Panc1 (cell line): ENCODE measurements at regions not wholly inside any gene's neighbourhood (a gene's known extent, or its start where the extent isn't known, plus 50 kb on each side); places are given as distances from the start of the nearest gene placed in this dataset.

Source experiments
- ATAC-seq: fragments of 200-7000 bp; cut with Tn5 transposase; 2 replicates; pipeline ENCODE4 v1.9.1; 2020; ENCODE audit warnings: mild to moderate bottlenecking, moderate library complexity
- BruUV-seq: library from RNA; stranded (reverse); fragments of 400-500 nt; replicated peaks from 2 replicates; lab custom pipeline; 2021; lab: Mats Ljungman, UMichigan
- CTCF ChIA-PET: fragments of 300-600 bp; sonication (Branson Sonifier 250); formaldehyde crosslinking; loops from one replicate; lab custom pipeline; 2022; ENCODE audit warnings: antibody characterized with exemption; lab: Charles Lee
- POLR2A ChIA-PET: fragments of 300-600 bp; sonication (Branson Sonifier 250); formaldehyde crosslinking; loops from one replicate; lab custom pipeline; 2022; ENCODE audit warnings: antibody characterized with exemption; lab: Charles Lee
- DNase-seq: peaks from one replicate; pipeline ENCODE4 v3.0.0-alpha.2; 2010; ENCODE audit warnings: low read depth, low spot score
- H3K27ac ChIP-seq: 2 replicates; pipeline ENCODE4 v1.5.1; 2011; ENCODE audit warnings: mild to moderate bottlenecking, low read length, inconsistent platforms
- H3K27me3 ChIP-seq: fragments of 200-500 bp; sonication (Bioruptor generic); 2 replicates; pipeline ENCODE4 v1.6.0; 2014; ENCODE audit warnings: low read length, inconsistent platforms; ENCODE audit not compliant: control insufficient read depth, insufficient read depth
- H3K36me3 ChIP-seq: fragments of 200-500 bp; sonication (Bioruptor generic); 2 replicates; pipeline ENCODE4 v1.5.1; 2014; ENCODE audit warnings: inconsistent platforms, mild to moderate bottlenecking, low read length, moderate library complexity; ENCODE audit not compliant: control insufficient read depth, insufficient read depth
- H3K4me1 ChIP-seq: 2 replicates; pipeline ENCODE4 v1.5.1; 2011; ENCODE audit warnings: inconsistent platforms, mild to moderate bottlenecking, low read length, moderate library complexity; ENCODE audit not compliant: control insufficient read depth, insufficient read depth
- H3K4me3 ChIP-seq, 2 experiments: 2 replicates each; pipeline ENCODE4 v1.5.1; 2011 to 2012; ENCODE audit warnings: low read depth in 2 of 2, low read length in 2 of 2, mild to moderate bottlenecking in 2 of 2, inconsistent platforms in 1 of 2, moderate library complexity in 1 of 2
- H3K9me3 ChIP-seq: fragments of 200-500 bp; sonication (Bioruptor generic); 2 replicates; pipeline ENCODE4 v1.5.1; 2014; ENCODE audit warnings: low read depth, mild to moderate bottlenecking, inconsistent platforms, low read length, moderate library complexity; ENCODE audit not compliant: control insufficient read depth, insufficient read depth
- POLR2AphosphoS5 ChIP-seq: IDR thresholded peaks from 2 replicates; pipeline ENCODE4 v1.6.1; 2012; ENCODE audit warnings: mild to moderate bottlenecking, low read depth, low read length, moderate library complexity
- SIN3A ChIP-seq: IDR thresholded peaks from 2 replicates; pipeline ENCODE4 v1.6.1; 2012; ENCODE audit warnings: low read depth, mild to moderate bottlenecking, low read length, moderate library complexity, borderline replicate concordance; ENCODE audit not compliant: insufficient read depth
- TCF7L2 ChIP-seq: IDR thresholded peaks from 2 replicates; pipeline ENCODE4 v1.6.1; 2011; ENCODE audit warnings: mild to moderate bottlenecking, low read depth, low read length, inconsistent platforms
- in situ Hi-C: cut with HindIII; loops from 2 replicates; pipeline ENCODE4 v1.10.0; 2016; ENCODE audit warnings: low sequenced_read_pairs, low pct_unique_long_range_greater_than_20kb
- intact Hi-C: fragments of 100-400 bp; cut with micrococcal nuclease; formaldehyde crosslinking; loops from one replicate; pipeline ENCODE4 v1.10.0; 2022; ENCODE audit not compliant: unreplicated experiment
- TF ChIP-seq, protein P1 (sequence below): fragments of 450-650 bp; IDR thresholded peaks from 2 replicates; pipeline ENCODE4 v1.5.1; 2017; ENCODE audit warnings: mild to moderate bottlenecking
- TF ChIP-seq, protein P2 (sequence below), 2 experiments: IDR thresholded peaks; 2 replicates each; pipeline ENCODE4 v1.6.1; 2011 to 2012; ENCODE audit warnings: low read depth in 2 of 2, control low read depth in 1 of 2, low read length in 1 of 2, mild to moderate bottlenecking in 1 of 2, moderate library complexity in 1 of 2; ENCODE audit not compliant: insufficient read depth in 1 of 2

DNA sequence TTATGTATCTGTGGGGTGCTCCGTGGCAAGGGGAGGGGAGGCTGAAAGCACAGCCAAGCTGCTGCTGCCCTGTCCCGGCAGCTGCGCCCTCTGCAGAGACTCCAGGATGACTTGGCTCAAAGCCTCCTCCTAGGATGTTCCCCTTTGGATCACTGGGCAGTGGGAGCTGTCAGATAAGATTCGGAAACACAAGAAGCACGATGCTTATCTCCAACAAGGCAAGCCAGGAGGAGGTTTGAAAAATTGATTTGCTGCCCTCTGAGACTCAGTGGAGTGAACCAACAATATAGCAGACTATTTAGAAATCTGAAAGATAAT is 776.4 kb downstream of the C6orf118 start:
- ChIA-PET POLR2A (no interaction called here), CTCF (no interaction called here)
- Histone ChIP-seq H3K4me1 (no peaks in the 10 kb centered on the region), H3K36me3 (no peaks in the 10 kb centered on the region), H3K4me3 (no peak overlapping the region), H3K9me3 (no peaks in the 10 kb centered on the region), H3K27ac (no peak overlapping the region), H3K27me3 (no peaks in the 10 kb centered on the region)
- intact Hi-C loops (no loop called here), in situ Hi-C loops (no loop called here)
- TF ChIP-seq POLR2AphosphoS5, result no peak
- TF ChIP-seq, protein P1, sequence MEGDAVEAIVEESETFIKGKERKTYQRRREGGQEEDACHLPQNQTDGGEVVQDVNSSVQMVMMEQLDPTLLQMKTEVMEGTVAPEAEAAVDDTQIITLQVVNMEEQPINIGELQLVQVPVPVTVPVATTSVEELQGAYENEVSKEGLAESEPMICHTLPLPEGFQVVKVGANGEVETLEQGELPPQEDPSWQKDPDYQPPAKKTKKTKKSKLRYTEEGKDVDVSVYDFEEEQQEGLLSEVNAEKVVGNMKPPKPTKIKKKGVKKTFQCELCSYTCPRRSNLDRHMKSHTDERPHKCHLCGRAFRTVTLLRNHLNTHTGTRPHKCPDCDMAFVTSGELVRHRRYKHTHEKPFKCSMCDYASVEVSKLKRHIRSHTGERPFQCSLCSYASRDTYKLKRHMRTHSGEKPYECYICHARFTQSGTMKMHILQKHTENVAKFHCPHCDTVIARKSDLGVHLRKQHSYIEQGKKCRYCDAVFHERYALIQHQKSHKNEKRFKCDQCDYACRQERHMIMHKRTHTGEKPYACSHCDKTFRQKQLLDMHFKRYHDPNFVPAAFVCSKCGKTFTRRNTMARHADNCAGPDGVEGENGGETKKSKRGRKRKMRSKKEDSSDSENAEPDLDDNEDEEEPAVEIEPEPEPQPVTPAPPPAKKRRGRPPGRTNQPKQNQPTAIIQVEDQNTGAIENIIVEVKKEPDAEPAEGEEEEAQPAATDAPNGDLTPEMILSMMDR, result no peak
- TF ChIP-seq SIN3A, result no peak
- TF ChIP-seq TCF7L2, result no peak
- TF ChIP-seq, protein P2, sequence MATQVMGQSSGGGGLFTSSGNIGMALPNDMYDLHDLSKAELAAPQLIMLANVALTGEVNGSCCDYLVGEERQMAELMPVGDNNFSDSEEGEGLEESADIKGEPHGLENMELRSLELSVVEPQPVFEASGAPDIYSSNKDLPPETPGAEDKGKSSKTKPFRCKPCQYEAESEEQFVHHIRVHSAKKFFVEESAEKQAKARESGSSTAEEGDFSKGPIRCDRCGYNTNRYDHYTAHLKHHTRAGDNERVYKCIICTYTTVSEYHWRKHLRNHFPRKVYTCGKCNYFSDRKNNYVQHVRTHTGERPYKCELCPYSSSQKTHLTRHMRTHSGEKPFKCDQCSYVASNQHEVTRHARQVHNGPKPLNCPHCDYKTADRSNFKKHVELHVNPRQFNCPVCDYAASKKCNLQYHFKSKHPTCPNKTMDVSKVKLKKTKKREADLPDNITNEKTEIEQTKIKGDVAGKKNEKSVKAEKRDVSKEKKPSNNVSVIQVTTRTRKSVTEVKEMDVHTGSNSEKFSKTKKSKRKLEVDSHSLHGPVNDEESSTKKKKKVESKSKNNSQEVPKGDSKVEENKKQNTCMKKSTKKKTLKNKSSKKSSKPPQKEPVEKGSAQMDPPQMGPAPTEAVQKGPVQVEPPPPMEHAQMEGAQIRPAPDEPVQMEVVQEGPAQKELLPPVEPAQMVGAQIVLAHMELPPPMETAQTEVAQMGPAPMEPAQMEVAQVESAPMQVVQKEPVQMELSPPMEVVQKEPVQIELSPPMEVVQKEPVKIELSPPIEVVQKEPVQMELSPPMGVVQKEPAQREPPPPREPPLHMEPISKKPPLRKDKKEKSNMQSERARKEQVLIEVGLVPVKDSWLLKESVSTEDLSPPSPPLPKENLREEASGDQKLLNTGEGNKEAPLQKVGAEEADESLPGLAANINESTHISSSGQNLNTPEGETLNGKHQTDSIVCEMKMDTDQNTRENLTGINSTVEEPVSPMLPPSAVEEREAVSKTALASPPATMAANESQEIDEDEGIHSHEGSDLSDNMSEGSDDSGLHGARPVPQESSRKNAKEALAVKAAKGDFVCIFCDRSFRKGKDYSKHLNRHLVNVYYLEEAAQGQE (IDR thresholded peaks at IDR 0.05; ENCODE audit: insufficient read depth in 1 of 2, low read depth in 2 of 2, low read length in 1 of 2), result no peak
- no peak for DNase-seq
- no peak for ATAC-seq
- BruUV-seq, result no TSS peak

DNA sequence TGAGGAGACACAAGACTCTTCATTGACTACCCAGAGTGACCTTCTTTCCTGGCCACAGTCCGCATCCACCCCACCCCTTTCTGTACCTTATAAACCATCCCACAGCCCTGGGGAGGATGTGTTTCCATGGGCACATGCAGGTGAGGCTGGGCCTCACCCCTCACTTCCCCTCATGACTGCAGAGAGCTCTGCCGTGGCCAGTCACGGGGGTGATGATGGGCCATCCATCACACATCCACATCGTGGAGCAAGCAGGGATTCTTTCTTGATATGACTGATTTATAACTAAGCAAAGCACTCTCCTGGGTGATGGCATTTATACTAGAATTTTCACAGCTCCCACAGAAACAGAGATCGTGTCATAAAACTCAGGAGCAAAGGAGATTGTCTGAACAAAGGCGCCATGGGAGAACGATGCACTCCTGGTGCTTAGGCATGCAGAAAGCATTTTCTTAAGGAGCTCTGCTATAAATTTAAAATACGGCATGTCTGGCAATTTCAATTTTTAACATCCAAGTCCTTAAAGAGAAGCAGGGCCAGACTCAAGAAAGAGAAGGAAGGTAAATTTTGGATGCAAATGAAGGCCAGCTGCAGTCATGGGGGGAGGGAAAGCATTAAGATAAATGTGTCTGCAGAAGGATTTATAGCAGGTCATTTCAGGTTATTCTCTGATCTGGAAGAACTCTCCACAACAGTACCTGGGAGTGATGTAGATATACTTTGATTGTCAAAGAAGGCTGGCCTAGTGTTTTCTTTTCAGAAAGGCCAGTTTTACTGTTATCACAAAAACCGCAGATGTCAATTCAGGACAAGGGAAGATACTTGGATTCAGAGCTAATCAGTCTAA is 777.0 kb downstream of the C6orf118 start:
- no peaks in the 10 kb centered on the region for H3K9me3 ChIP-seq
- in situ Hi-C loops (no loop called here), intact Hi-C loops (no loop called here)
- H3K27ac ChIP-seq, result no peak overlapping the region
- no peaks in the 10 kb centered on the region for H3K4me1 ChIP-seq
- POLR2A ChIA-PET, result no interaction called here
- ATAC-seq (no peak), DNase-seq (no peak)
- TF ChIP-seq, protein P1, result no peak
- TF ChIP-seq TCF7L2 (no peak), SIN3A (no peak), POLR2AphosphoS5 (no peak)
- TF ChIP-seq, protein P2 (IDR thresholded peaks at IDR 0.05; ENCODE audit: insufficient read depth in 1 of 2, low read depth in 2 of 2, low read length in 1 of 2), result no peak
- CTCF ChIA-PET, result no interaction called here
- no peaks in the 10 kb centered on the region for H3K36me3 ChIP-seq
- H3K27me3 ChIP-seq, result no peaks in the 10 kb centered on the region
- H3K4me3 ChIP-seq, result no peak overlapping the region
- BruUV-seq, result no TSS peak
